K562 (cell line): ENCODE measurements at regions not wholly inside any gene's neighbourhood (a gene's known extent, or its start where the extent isn't known, plus 50 kb on each side); places are given as distances from the start of the nearest gene placed in this dataset.

Experiments used
- ATAC-seq: fragments of 200-7000 bp; cut with Tn5 transposase; 3 replicates; pipeline ENCODE4 v1.9.1; 2020; ENCODE audit warnings: moderate library complexity
- BruUV-seq: library from RNA; stranded (reverse); fragments of 400-500 nt; replicated peaks from 2 replicates; lab custom pipeline; 2021; lab: Mats Ljungman, UMichigan
- CTCF ChIA-PET: fragments of 300-600 bp; formaldehyde crosslinking; extraction: SDS; loops from one replicate; lab custom pipeline; 2021; ENCODE audit warnings: low intra/inter-chr PET ratio; lab: Yijun Ruan, JAX
- POLR2A ChIA-PET: fragments of 300-600, 350-650 bp; sonication (Branson Sonifier 250); formaldehyde crosslinking; extraction: SDS; loops from one replicate; lab custom pipeline; 2021; ENCODE audit warnings: antibody characterized with exemption, inconsistent platforms; lab: Yijun Ruan, JAX
- DNase-seq, 4 experiments: peaks; one replicate each; pipeline versions ENCODE4 v3.0.0 to v3.0.0-alpha.2; 2011 to 2018; ENCODE audit warnings: low spot score in 3 of 4, mixed read lengths in 3 of 4; ENCODE audit errors: extremely low read depth in 1 of 4
- FAIRE-seq: peaks from 2 replicates; lab custom pipeline; 2011; peaks lifted over from hg19 to GRCh38; lab: Jason Lieb, UNC
- H2AFZ ChIP-seq: 2 replicates; pipeline ENCODE4 v1.6.0; 2011; ENCODE audit warnings: low read depth, low read length, control low read depth, inconsistent platforms
- H3K27ac ChIP-seq: fragments of 200-600 bp; 3 replicates; pipeline ENCODE4 v1.8.0; 2011; ENCODE audit warnings: low read depth, mild to moderate bottlenecking, control low read depth, inconsistent platforms, low read length, moderate library complexity, mixed read lengths; ENCODE audit errors: extremely low read depth
- H3K27me3 ChIP-seq, 2 experiments: fragments of 300-600 bp in 1 of 2; 2 replicates in 1 of 2; 3 replicates in 1 of 2; pipeline versions ENCODE4 v1.6.0 to v1.8.0; 2011; ENCODE audit warnings: inconsistent platforms in 2 of 2, low read length in 2 of 2, mild to moderate bottlenecking in 1 of 2, mixed read lengths in 1 of 2, moderate library complexity in 1 of 2; ENCODE audit not compliant: control insufficient read depth in 2 of 2, insufficient read depth in 2 of 2
- H3K36me3 ChIP-seq: fragments of 300-600 bp; 3 replicates; pipeline ENCODE4 v1.8.0; 2011; ENCODE audit warnings: mild to moderate bottlenecking, low read length, inconsistent platforms; ENCODE audit not compliant: control insufficient read depth, insufficient read depth
- H3K4me1 ChIP-seq, 2 experiments: fragments of 200-600 bp in 1 of 2; replicated peaks in 1 of 2; 2 replicates in 1 of 2; 3 replicates in 1 of 2; pipeline versions ENCODE4 v1.5.1 to v1.8.0; 2011; ENCODE audit warnings: inconsistent platforms in 2 of 2, low read length in 2 of 2, mild to moderate bottlenecking in 1 of 2, mixed read lengths in 1 of 2, moderate library complexity in 1 of 2; ENCODE audit not compliant: control insufficient read depth in 2 of 2, insufficient read depth in 2 of 2
- H3K4me2 ChIP-seq: 2 replicates; pipeline ENCODE4 v1.6.1; 2011; ENCODE audit warnings: low read length, control low read depth, inconsistent platforms, mixed read lengths; ENCODE audit not compliant: insufficient read depth
- H3K4me3 ChIP-seq: fragments of 200-600 bp; sonication (generic), shearing (Covaris generic); 2 replicates; pipeline ENCODE4 v1.5.1; 2016; ENCODE audit warnings: control low read depth, inconsistent platforms
- H3K79me2 ChIP-seq: fragments of 200-600 bp; 3 replicates; pipeline ENCODE4 v1.8.0; 2011; ENCODE audit warnings: low read length, inconsistent platforms; ENCODE audit not compliant: control insufficient read depth, insufficient read depth
- H3K9ac ChIP-seq, 2 experiments: 2 replicates each; pipeline versions ENCODE4 v1.6.0 to v1.6.1; 2011; ENCODE audit warnings: low read depth in 2 of 2, low read length in 2 of 2, control low read depth in 1 of 2, inconsistent platforms in 1 of 2, mild to moderate bottlenecking in 1 of 2, mixed read lengths in 1 of 2; ENCODE audit not compliant: insufficient read depth in 1 of 2
- H3K9me1 ChIP-seq: one replicate; pipeline ENCODE4 v1.6.0; 2011; ENCODE audit warnings: inconsistent platforms, mild to moderate bottlenecking, low read length, moderate library complexity; ENCODE audit not compliant: control insufficient read depth, insufficient read depth
- H3K9me3 ChIP-seq: replicated peaks from 2 replicates; pipeline ENCODE4 v1.5.1; 2011; ENCODE audit warnings: low read depth, low read length, inconsistent platforms; ENCODE audit not compliant: control insufficient read depth, insufficient read depth
- H4K20me1 ChIP-seq: replicated peaks from 2 replicates; pipeline ENCODE4 v1.6.1; 2011; ENCODE audit warnings: low read length, inconsistent platforms, mixed read lengths; ENCODE audit not compliant: control insufficient read depth, insufficient read depth
- CBX1 ChIP-seq: sonication (generic); IDR thresholded peaks from 2 replicates; pipeline ENCODE4 v1.6.1; 2016; ENCODE audit warnings: antibody characterized with exemption, low read depth, mild to moderate bottlenecking
- E2F8 ChIP-seq: fragments of 450-650 bp; IDR thresholded peaks from 2 replicates; pipeline ENCODE4 v1.7.1; 2018; ENCODE audit warnings: mild to moderate bottlenecking, low read depth; ENCODE audit not compliant: partially characterized antibody
- HNRNPLL ChIP-seq: fragments of 200-400 bp; formaldehyde crosslinking; IDR thresholded peaks from 2 replicates; pipeline ENCODE4 v1.6.1; 2017; ENCODE audit warnings: low read length, low read depth, mild to moderate bottlenecking; ENCODE audit not compliant: poor library complexity, severe bottlenecking
- ZNF24 ChIP-seq: fragments of 450-650 bp; IDR thresholded peaks from 2 replicates; pipeline ENCODE4 v1.6.1; 2016
- WGBS: fragments of 100-300 bp; shearing (Covaris generic); methylation state at CpG from one replicate; pipeline ENCODE4 v1.1.6; 2016; ENCODE audit warnings: low coverage, mixed read lengths; ENCODE audit not compliant: insufficient coverage; ENCODE audit errors: missing lambda C conversion rate; 5-methylcytosine and 5-hydroxymethylcytosine counted together
- in situ Hi-C: fragments of 300-500 bp; cut with MboI; formaldehyde crosslinking; loops from 4 replicates; pipeline ENCODE4 v1.15.0; 2018; ENCODE audit warnings: inconsistent platforms, mixed read lengths
- intact Hi-C: fragments of 100-400 bp; cut with micrococcal nuclease; formaldehyde crosslinking; loops from 2 replicates; pipeline ENCODE4 v1.14.2; 2022

- no peaks in the 10 kb centered on the region for H3K9me3 ChIP-seq
- POLR2A ChIA-PET = no interaction called here
- no peaks in the 10 kb centered on the region for H3K9me1 ChIP-seq
- CTCF ChIA-PET = no interaction called here
- H3K4me1 ChIP-seq = no peaks in the 10 kb centered on the region
- BruUV-seq = no TSS peak
- H3K4me3 ChIP-seq = no peak overlapping the region
- in situ Hi-C loops = no loop called here
- intact Hi-C loops = no loop called here
- no peaks in the 10 kb centered on the region for H4K20me1 ChIP-seq
- no peak for ATAC-seq
- TF ChIP-seq E2F8 = no peak
- no peak for TF ChIP-seq HNRNPLL
- TF ChIP-seq ZNF24 = no peak
- no peak for TF ChIP-seq CBX1
- H3K36me3 ChIP-seq = no peaks in the 10 kb centered on the region
- DNase-seq = no peak
- H3K9ac ChIP-seq = no peak overlapping the region
- no peak for FAIRE-seq
- no peak overlapping the region for H2AFZ ChIP-seq
- H3K4me2 ChIP-seq = no peak overlapping the region
- H3K79me2 ChIP-seq = no peaks in the 10 kb centered on the region
- no peak overlapping the region for H3K27ac ChIP-seq
- WGBS = no CpG with 5 or more reads among the region's 1 CpG
- no peaks in the 10 kb centered on the region for H3K27me3 ChIP-seq
Measured at GRCh38 chr13:63311587-63311986, 1895.9 kb upstream of the PCDH20 start.
